ENCODE measurements at regions not wholly inside any gene's neighbourhood (a gene's known extent, or its start where the extent isn't known, plus 50 kb on each side); places are given as distances from the start of the nearest gene placed in this dataset.

DNA sequence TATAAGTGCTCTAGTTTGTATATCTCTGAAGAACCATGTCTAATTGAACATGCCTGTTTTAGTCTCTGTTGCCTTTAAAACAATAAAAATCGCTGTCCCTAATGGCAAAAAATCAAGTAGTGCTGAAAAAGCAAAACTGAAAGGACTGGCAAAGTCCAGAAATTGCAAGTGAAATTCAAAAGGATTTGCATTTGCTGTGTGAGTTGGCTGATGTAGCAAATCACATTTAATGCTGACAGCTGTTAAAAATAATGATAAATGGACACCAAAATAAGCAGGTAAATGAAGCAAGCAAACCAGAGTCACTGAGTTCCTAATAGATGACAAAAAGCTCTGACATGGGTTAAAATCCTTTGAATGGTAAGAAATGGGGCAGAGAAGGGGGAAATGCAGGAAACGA is 874.1 kb downstream of the GRM8 start:
- peaks cover 3% of the 10 kb centered on the region; the same call in 1 of the 2 replicates for H3K4me1 ChIP-seq
- H3K27ac ChIP-seq = no peak overlapping the region; the same call in 1 of the 2 replicates
- H3K4me3 ChIP-seq = no peak overlapping the region
- no peaks in the 10 kb centered on the region for H3K9me3 ChIP-seq (replicated peaks)
- H3K27me3 ChIP-seq = no peaks in the 10 kb centered on the region
- no peaks in the 10 kb centered on the region for H3K36me3 ChIP-seq
- DNase-seq = peak in 1 of 2 experiments; percentile 42

- H3K27me3 ChIP-seq = no peaks in the 10 kb centered on the region
- DNase-seq = no peak
- no peaks in the 10 kb centered on the region for H3K4me1 ChIP-seq
- H3K27ac ChIP-seq = no peak overlapping the region
- no peaks in the 10 kb centered on the region for H3K36me3 ChIP-seq
- no peak overlapping the region for H3K4me3 ChIP-seq
- H3K9me3 ChIP-seq (replicated peaks) = no peaks in the 10 kb centered on the region
These were observed 882.6 kb downstream of the GRM8 start for GRCh38 chr7:126370038-126370668.

GRCh38 chr7:126362746-126363145 is 890.0 kb downstream of the GRM8 start:
- H3K36me3 ChIP-seq = no peaks in the 10 kb centered on the region
- no peak overlapping the region for H3K27ac ChIP-seq
- DNase-seq = no peak
- H3K9me3 ChIP-seq (replicated peaks) = no peaks in the 10 kb centered on the region
- no peaks in the 10 kb centered on the region for H3K4me1 ChIP-seq
- no peaks in the 10 kb centered on the region for H3K27me3 ChIP-seq
- H3K4me3 ChIP-seq = no peak overlapping the region

DNA sequence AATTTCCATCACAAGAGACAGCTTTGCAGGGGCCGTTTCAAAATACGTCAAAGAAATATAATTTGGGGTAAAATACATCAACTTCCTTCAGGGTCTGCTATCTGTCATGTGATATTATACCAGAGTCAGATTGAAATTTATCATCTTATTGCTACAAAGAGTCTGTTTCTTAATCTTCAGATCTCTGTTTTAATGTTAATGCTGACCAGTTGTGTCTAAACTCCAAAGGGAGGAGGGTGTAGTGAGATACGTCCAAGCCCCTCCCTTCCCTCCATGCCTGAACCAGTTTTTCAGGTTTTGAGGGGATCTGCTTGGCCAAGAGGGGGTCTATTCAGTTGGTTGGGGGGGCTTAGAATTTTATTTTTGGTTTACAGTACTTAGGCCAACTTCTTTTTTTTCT is 891.6 kb downstream of the GRM8 start:
- H3K27me3 ChIP-seq = no peaks in the 10 kb centered on the region
- H3K36me3 ChIP-seq = no peaks in the 10 kb centered on the region
- H3K4me3 ChIP-seq = no peak overlapping the region
- H3K4me1 ChIP-seq = no peaks in the 10 kb centered on the region
- DNase-seq = no peak
- H3K9me3 ChIP-seq (replicated peaks) = no peaks in the 10 kb centered on the region
- H3K27ac ChIP-seq = no peak overlapping the region

- no peak overlapping the region for H3K4me3 ChIP-seq
- H3K36me3 ChIP-seq = no peaks in the 10 kb centered on the region
- H3K27ac ChIP-seq = no peak overlapping the region
- H3K27me3 ChIP-seq = no peaks in the 10 kb centered on the region
- no peaks in the 10 kb centered on the region for H3K9me3 ChIP-seq (replicated peaks)
- DNase-seq = no peak
- H3K4me1 ChIP-seq = no peaks in the 10 kb centered on the region
These were observed 912.9 kb downstream of the GRM8 start for GRCh38 chr7:126339813-126340212.

DNA sequence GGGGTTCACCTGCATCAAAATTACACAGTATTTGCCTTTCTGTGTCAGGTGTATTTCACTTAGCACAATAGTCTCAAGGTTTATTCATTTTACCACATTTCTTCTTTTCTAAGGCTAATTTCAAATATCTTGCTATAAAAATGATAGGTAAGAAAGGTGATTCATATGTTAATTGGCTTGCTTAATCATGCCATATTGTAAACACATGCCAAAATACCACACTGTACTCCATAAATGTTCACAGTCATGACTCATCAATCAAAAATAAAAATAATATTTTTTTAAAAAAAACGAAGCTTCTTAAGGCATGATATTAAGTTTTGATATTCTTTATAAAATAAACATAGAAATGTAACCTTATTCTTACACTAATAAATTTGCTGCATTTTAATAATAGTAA is 947.1 kb downstream of the GRM8 start:
- no peak for DNase-seq
- Histone ChIP-seq H3K36me3 (no peaks in the 10 kb centered on the region), H3K27me3 (no peaks in the 10 kb centered on the region), H3K27ac (no peak overlapping the region), H3K9me3 (replicated peaks) (no peaks in the 10 kb centered on the region), H3K4me1 (peaks cover 7% of the 10 kb centered on the region), H3K4me3 (no peak overlapping the region)

DNA sequence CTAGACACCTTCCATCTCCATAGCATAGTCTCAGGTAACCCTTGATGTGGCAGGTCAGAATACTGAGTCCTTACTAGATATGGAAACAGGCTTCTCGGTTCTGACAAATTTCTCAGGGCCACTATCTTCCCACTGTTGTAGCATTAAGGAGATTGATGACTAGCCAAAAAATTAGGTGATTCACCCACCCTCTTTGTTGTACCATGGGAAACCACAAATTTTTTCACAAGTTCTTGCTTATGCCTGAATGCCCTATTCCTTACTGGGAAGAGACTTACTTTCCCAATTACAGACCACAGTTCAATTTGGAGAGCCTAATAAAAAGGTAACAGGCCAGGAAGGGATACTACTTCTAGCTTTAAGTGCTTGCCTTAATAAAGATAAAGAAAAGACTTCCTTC is 948.8 kb downstream of the GRM8 start:
- no peaks in the 10 kb centered on the region for H3K27me3 ChIP-seq
- no peak for DNase-seq
- H3K36me3 ChIP-seq = no peaks in the 10 kb centered on the region
- H3K4me1 ChIP-seq = peaks cover 7% of the 10 kb centered on the region
- no peak overlapping the region for H3K27ac ChIP-seq
- H3K4me3 ChIP-seq = no peak overlapping the region
- H3K9me3 ChIP-seq (replicated peaks) = no peaks in the 10 kb centered on the region

DNA sequence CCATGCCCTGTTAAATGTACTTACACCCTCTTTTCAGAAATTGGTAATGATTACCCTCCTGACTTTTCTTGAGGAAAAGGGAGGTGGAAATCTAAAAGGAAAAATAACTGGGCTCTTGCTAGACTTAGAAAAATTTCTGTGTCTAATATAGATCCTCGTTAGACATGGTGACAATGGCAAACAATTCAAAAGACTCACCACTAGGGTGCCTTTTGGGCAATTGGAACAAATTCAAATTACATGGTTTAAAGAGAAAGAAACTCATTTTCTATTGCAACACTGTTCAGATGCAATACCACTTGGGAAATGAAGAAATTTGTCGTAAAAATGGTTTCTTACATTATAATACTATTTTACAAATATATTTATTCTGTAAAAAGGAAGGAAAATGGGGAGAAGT is 950.1 kb downstream of the GRM8 start:
- DNase-seq = peak in 1 of 2 experiments; percentile 43
- Histone ChIP-seq H3K9me3 (replicated peaks) (no peaks in the 10 kb centered on the region), H3K4me3 (no peak overlapping the region), H3K27me3 (no peaks in the 10 kb centered on the region), H3K36me3 (no peaks in the 10 kb centered on the region), H3K27ac (peak overlapping the region; percentile 9; the same call in 1 of the 2 replicates), H3K4me1 (peaks cover 7% of the 10 kb centered on the region)

- Histone ChIP-seq H3K4me3 (no peak overlapping the region), H3K9me3 (replicated peaks) (no peaks in the 10 kb centered on the region), H3K27me3 (no peaks in the 10 kb centered on the region), H3K36me3 (no peaks in the 10 kb centered on the region), H3K4me1 (no peaks in the 10 kb centered on the region), H3K27ac (no peak overlapping the region)
- DNase-seq = no peak
These were observed 966.4 kb downstream of the GRM8 start for GRCh38 chr7:126286317-126286716.

DNA sequence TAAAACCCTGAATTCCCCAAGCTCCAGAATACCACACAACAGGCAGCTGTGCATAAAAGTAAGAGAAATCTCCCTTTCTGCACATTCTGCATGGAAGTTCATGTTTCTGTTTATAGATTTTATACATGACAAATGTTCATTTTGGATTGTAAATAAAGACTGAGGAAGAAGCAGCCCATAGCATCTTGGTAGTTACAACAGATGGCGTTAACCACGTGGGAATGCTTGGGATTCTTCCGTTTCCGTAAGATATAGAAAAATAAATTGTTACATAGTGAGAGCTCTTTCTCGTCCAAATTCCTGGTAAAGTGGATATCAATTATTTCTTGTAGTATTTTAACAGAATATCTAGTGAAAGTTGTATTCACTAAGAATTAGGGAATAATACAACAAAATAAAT is 1016.5 kb downstream of the GRM8 start:
- DNase-seq = no peak
- Histone ChIP-seq H3K4me1 (no peaks in the 10 kb centered on the region), H3K36me3 (no peaks in the 10 kb centered on the region), H3K9me3 (replicated peaks) (no peaks in the 10 kb centered on the region), H3K4me3 (no peak overlapping the region), H3K27me3 (no peaks in the 10 kb centered on the region), H3K27ac (no peak overlapping the region)

- no peaks in the 10 kb centered on the region for H3K9me3 ChIP-seq (replicated peaks)
- no peaks in the 10 kb centered on the region for H3K27me3 ChIP-seq
- H3K27ac ChIP-seq = no peak overlapping the region
- H3K4me1 ChIP-seq = no peaks in the 10 kb centered on the region
- H3K4me3 ChIP-seq = no peak overlapping the region
- DNase-seq = no peak
- H3K36me3 ChIP-seq = no peaks in the 10 kb centered on the region
These were observed 1024.2 kb downstream of the GRM8 start for GRCh38 chr7:126228356-126229061.

DNA sequence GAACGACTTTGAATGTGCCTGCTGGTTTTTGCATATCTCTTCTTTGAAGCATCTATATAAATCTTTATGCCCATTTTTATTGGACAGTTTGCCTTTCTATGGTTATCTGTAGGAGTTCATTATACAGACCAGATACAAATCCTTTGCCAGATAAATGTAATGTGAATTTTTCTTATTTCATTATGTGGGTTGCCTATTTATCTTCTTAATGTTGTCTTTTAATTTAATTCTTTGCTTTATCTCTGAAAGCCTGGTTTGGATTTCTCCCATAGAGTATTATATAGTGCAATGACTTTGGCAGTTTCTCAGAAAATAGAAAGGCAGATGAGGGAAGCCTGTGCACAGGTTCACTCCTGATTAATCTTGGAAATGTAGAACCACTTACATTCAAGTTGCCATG is 1025.1 kb downstream of the GRM8 start:
- no peaks in the 10 kb centered on the region for H3K9me3 ChIP-seq (replicated peaks)
- H3K27ac ChIP-seq = no peak overlapping the region
- H3K27me3 ChIP-seq = no peaks in the 10 kb centered on the region
- DNase-seq = no peak
- no peaks in the 10 kb centered on the region for H3K4me1 ChIP-seq
- H3K36me3 ChIP-seq = no peaks in the 10 kb centered on the region
- H3K4me3 ChIP-seq = no peak overlapping the region

DNA sequence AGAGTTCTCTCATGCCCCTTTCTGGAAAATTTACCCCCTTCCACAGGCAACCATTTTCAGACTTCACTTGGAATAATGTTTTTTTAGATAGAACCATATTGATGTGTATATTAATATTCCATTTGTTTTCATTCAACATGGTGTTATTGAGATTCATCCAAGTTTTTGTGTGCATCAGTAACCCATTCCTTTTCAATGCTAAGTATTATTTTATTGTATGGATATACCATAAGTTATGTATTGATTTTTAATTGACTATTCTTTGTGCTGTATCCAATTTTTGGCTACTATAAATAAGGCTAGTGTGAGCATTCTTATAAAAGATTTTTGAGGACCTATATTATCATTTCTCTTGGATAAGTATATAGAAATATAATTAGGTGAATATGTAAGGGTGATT is 1025.7 kb downstream of the GRM8 start:
- Histone ChIP-seq H3K4me3 (no peak overlapping the region), H3K4me1 (no peaks in the 10 kb centered on the region), H3K36me3 (no peaks in the 10 kb centered on the region), H3K27ac (no peak overlapping the region), H3K9me3 (replicated peaks) (no peaks in the 10 kb centered on the region), H3K27me3 (no peaks in the 10 kb centered on the region)
- DNase-seq = no peak

- Histone ChIP-seq H3K4me3 (no peak overlapping the region), H3K27ac (no peak overlapping the region), H3K4me1 (no peaks in the 10 kb centered on the region), H3K36me3 (no peaks in the 10 kb centered on the region), H3K9me3 (replicated peaks) (no peaks in the 10 kb centered on the region), H3K27me3 (no peaks in the 10 kb centered on the region)
- DNase-seq = no peak
These were observed 1029.0 kb downstream of the GRM8 start for GRCh38 chr7:126223729-126224128.

- Histone ChIP-seq H3K27me3 (no peaks in the 10 kb centered on the region), H3K36me3 (no peaks in the 10 kb centered on the region), H3K27ac (no peak overlapping the region), H3K9me3 (replicated peaks) (no peaks in the 10 kb centered on the region), H3K4me3 (no peak overlapping the region), H3K4me1 (no peaks in the 10 kb centered on the region)
- no peak for DNase-seq
These were observed 1030.0 kb downstream of the GRM8 start for GRCh38 chr7:126222782-126223181.

GRCh38 chr7:126215785-126216184 is 1037.0 kb downstream of the GRM8 start:
- no peak overlapping the region for H3K27ac ChIP-seq
- no peaks in the 10 kb centered on the region for H3K4me1 ChIP-seq
- H3K27me3 ChIP-seq = no peaks in the 10 kb centered on the region
- no peak overlapping the region for H3K4me3 ChIP-seq
- no peak for DNase-seq
- H3K36me3 ChIP-seq = no peaks in the 10 kb centered on the region
- no peaks in the 10 kb centered on the region for H3K9me3 ChIP-seq (replicated peaks)
